HFFc6 (cell line): ENCODE measurements at regions not wholly inside any gene's neighbourhood (a gene's known extent, or its start where the extent isn't known, plus 50 kb on each side); places are given as distances from the start of the nearest gene placed in this dataset.

ENCODE experiments used
- DNase-seq: peaks from one replicate; pipeline ENCODE4 v3.0.0-alpha.2; 2018
- H3K27ac Mint-ChIP-seq: 2 replicates; pipeline ENCODE4 v1.8.0; 2020; ENCODE audit warnings: mild to moderate bottlenecking, mixed read lengths
- H3K27me3 Mint-ChIP-seq: 2 replicates; pipeline ENCODE4 v1.8.0; 2021; ENCODE audit warnings: mild to moderate bottlenecking, moderate library complexity, mixed read lengths; ENCODE audit not compliant: insufficient read depth
- H3K36me3 Mint-ChIP-seq: 2 replicates; pipeline ENCODE4 v1.8.0; 2021; ENCODE audit warnings: low read depth, mixed read lengths
- H3K4me1 Mint-ChIP-seq: 2 replicates; pipeline ENCODE4 v1.8.0; 2020; ENCODE audit warnings: low read depth, mixed read lengths
- H3K4me3 Mint-ChIP-seq: 2 replicates; pipeline ENCODE4 v1.8.0; 2020; ENCODE audit warnings: mild to moderate bottlenecking, moderate library complexity, mixed read lengths
- H3K9me3 Mint-ChIP-seq: 2 replicates; pipeline ENCODE4 v1.8.0; 2020; ENCODE audit warnings: mild to moderate bottlenecking, mixed read lengths
- CTCF ChIP-seq: fragments of 200-600 bp; sonication (generic); IDR thresholded peaks from 2 replicates; pipeline ENCODE4 v1.5.0; 2021; ENCODE audit warnings: antibody characterized with exemption, mild to moderate bottlenecking

- H3K4me3 Mint-ChIP-seq = no peak overlapping the region
- H3K4me1 Mint-ChIP-seq = no peaks in the 10 kb centered on the region
Observed at GRCh38 chr16:73750639-73751038, 546.0 kb upstream of the PSMD7 start.

GRCh38 chr16:73747328-73747727 is 549.3 kb upstream of the PSMD7 start:
- H3K36me3 Mint-ChIP-seq = no peaks in the 10 kb centered on the region; the same call in 1 of the 2 replicates
- no peak for TF ChIP-seq CTCF
- H3K27ac Mint-ChIP-seq = no peak overlapping the region
- H3K27me3 Mint-ChIP-seq = peaks cover 3% of the 10 kb centered on the region; the same call in 1 of the 2 replicates
- peaks cover 4% of the 10 kb centered on the region for H3K9me3 Mint-ChIP-seq
- H3K4me1 Mint-ChIP-seq = no peaks in the 10 kb centered on the region
- no peak overlapping the region for H3K4me3 Mint-ChIP-seq
- DNase-seq = no peak

More at GRCh38 chr16:73750639-73751038, 546.0 kb upstream of the PSMD7 start:
- H3K9me3 Mint-ChIP-seq = peaks cover 4% of the 10 kb centered on the region
- no peak for TF ChIP-seq CTCF
- H3K27ac Mint-ChIP-seq = no peak overlapping the region
- peaks cover 4% of the 10 kb centered on the region; the same call in 1 of the 2 replicates for H3K27me3 Mint-ChIP-seq
- no peaks in the 10 kb centered on the region; the same call in 1 of the 2 replicates for H3K36me3 Mint-ChIP-seq
- no peak for DNase-seq

DNA sequence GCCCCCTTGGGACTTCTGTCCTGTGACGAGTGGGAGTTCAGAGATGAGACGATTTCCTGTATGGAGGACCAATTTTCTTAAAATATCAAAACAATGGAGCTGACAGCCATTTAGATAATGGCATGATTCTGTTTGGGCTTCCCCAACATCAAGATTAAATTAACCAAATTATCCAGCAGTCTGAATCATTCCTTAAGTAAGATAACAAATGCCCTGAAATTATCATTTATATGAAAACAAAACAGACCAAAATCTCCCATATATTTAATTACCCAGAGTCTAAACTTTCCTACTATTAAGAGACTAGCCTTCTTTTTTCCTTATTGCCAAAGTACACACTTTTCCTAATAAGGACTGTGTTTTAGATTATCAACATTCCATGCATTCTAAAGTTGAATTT is 550.1 kb upstream of the PSMD7 start:
- Mint-ChIP-seq H3K4me3 (no peak overlapping the region), H3K27ac (no peak overlapping the region), H3K4me1 (no peaks in the 10 kb centered on the region), H3K9me3 (peaks cover 4% of the 10 kb centered on the region), H3K36me3 (no peaks in the 10 kb centered on the region; the same call in 1 of the 2 replicates), H3K27me3 (peaks cover 3% of the 10 kb centered on the region; the same call in 1 of the 2 replicates)
- no peak for TF ChIP-seq CTCF
- no peak for DNase-seq

GRCh38 chr16:73743665-73744496 is 552.7 kb upstream of the PSMD7 start:
- H3K9me3 Mint-ChIP-seq = peaks cover 4% of the 10 kb centered on the region
- DNase-seq = no peak
- H3K27me3 Mint-ChIP-seq = no peaks in the 10 kb centered on the region; the same call in 1 of the 2 replicates
- H3K27ac Mint-ChIP-seq = no peak overlapping the region
- H3K4me1 Mint-ChIP-seq = no peaks in the 10 kb centered on the region
- H3K4me3 Mint-ChIP-seq = no peak overlapping the region
- H3K36me3 Mint-ChIP-seq = no peaks in the 10 kb centered on the region; the same call in 1 of the 2 replicates
- peak; percentile 23; the same call in 1 of the 2 replicates for TF ChIP-seq CTCF

- no peak for DNase-seq
- H3K4me3 Mint-ChIP-seq = no peak overlapping the region
- no peak overlapping the region for H3K27ac Mint-ChIP-seq
Observed at GRCh38 chr16:73739049-73739769, 557.4 kb upstream of the PSMD7 start.

More at GRCh38 chr16:73739049-73739769, 557.4 kb upstream of the PSMD7 start:
- TF ChIP-seq CTCF = no peak
- H3K36me3 Mint-ChIP-seq = no peaks in the 10 kb centered on the region
- H3K4me1 Mint-ChIP-seq = peaks cover 16% of the 10 kb centered on the region
- H3K27me3 Mint-ChIP-seq = peaks cover 2% of the 10 kb centered on the region
- no peaks in the 10 kb centered on the region; the same call in 1 of the 2 replicates for H3K9me3 Mint-ChIP-seq
